GM12891 (cell line): ENCODE measurements at regions not wholly inside any gene's neighbourhood (a gene's known extent, or its start where the extent isn't known, plus 50 kb on each side); places are given as distances from the start of the nearest gene placed in this dataset.

Experiments used
- PAX5 ChIP-seq: IDR thresholded peaks from 2 replicates; pipeline ENCODE4 v1.6.1; 2011; ENCODE audit warnings: low read length, moderate library complexity, mild to moderate bottlenecking; ENCODE audit not compliant: insufficient read depth, severe bottlenecking
- POLR2A ChIP-seq: IDR thresholded peaks from 2 replicates; pipeline ENCODE4 v1.6.1; 2011; ENCODE audit warnings: low read depth, low read length, control low read depth
- POLR2AphosphoS5 ChIP-seq: IDR thresholded peaks from 2 replicates; pipeline ENCODE4 v1.6.1; 2011; ENCODE audit warnings: low read depth, low read length, control low read depth
- SPI1 ChIP-seq: IDR thresholded peaks from 2 replicates; pipeline ENCODE4 v1.6.1; 2011; ENCODE audit warnings: low read depth, low read length, control low read depth
- TAF1 ChIP-seq: IDR thresholded peaks from 2 replicates; pipeline ENCODE4 v1.6.1; 2011; ENCODE audit warnings: low read depth, low read length, control low read depth

GRCh38 chr5:29758986-29759421 lies 1434.5 kb upstream of the CDH6 start:
- no peak for TF ChIP-seq POLR2AphosphoS5
- TF ChIP-seq POLR2A, result no peak
- TF ChIP-seq TAF1, result no peak
- TF ChIP-seq PAX5, result no peak
- TF ChIP-seq SPI1, result no peak
